ENCODE measurements at regions not wholly inside any gene's neighbourhood (a gene's known extent, or its start where the extent isn't known, plus 50 kb on each side); places are given as distances from the start of the nearest gene placed in this dataset.
A peak's percentile ranks its signal among the peaks of the same experiment; 100 is the strongest.

DNA sequence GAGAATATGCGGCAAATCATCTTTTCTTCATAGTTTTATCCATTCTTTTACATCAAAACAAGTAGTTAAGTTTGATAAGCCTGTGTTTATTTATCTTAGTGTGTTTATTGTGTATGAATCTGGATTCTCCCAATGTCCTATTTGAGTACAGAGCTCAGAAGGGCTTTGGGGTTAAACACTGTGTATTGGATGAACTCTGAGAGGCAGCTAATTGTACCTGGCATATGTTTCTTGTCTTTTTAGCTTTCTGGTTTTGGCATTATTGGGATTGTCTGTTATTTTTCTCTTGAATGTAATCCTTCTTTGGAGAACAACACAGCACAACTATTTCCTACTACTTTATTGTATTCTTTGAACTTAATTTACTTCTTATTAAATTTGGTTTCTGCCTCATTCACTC is 906.9 kb downstream of the ADGRL2 start:
- DNase-seq, result no peak

DNA sequence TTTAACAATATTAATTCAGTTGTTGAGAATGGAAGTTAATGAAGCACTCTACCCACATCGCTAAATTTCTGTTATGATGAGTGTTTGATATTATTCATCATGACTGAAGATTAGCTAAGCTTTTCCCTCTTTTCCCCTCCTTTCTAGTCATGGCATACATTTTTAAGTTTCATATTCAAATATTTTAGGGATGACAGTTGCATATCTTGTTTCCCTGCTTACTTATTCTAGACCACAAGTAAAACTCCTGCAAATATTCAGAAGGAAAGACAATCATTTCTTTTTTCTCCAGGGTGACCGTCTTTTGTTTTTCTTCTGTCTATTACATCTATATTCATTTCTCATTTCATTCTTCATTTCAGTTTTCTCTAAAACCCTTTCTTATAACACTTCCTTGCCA is 906.0 kb downstream of the ADGRL2 start:
- DNase-seq, result no peak

DNA sequence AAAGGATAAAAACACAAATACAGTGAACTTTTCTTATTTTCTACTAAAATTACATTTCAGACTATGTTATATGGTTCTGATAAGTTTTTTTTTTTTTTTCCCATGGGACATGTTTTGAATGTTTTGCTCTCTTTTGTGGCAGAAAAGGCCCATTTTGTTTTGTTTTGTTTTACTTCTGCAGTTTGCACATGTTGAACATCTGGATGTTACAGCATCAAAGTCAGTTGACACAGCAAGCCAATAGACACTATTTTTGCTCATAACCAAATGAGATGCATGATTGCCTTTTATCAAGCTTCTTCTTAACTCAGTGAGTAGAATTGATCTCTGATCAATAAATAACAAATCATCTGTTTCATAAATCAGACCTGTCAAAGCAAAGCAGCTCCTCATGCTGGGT is 904.2 kb downstream of the ADGRL2 start:
- no peak for DNase-seq

GRCh38 chr1:82704393-82704792 is 903.7 kb downstream of the ADGRL2 start:
- DNase-seq, result no peak

DNA sequence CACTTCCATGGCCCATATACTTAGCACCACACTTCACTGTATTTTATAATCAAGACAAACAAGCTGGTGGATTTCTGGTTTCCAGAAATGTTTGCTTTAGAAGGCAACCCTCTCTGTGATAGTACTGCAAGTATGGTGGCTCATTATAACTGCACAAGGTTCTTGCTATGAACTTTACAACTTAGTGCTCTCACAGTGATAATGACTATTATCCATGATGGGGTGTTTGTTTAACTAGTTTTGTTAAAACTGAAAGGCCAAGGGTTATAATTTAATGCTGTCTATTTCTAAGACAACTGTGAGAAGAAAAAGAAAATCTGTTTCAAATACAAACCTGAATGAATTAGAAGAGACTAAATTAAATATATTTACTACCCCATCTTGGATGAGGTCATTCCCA is 903.2 kb downstream of the ADGRL2 start:
- no peak for DNase-seq

DNA sequence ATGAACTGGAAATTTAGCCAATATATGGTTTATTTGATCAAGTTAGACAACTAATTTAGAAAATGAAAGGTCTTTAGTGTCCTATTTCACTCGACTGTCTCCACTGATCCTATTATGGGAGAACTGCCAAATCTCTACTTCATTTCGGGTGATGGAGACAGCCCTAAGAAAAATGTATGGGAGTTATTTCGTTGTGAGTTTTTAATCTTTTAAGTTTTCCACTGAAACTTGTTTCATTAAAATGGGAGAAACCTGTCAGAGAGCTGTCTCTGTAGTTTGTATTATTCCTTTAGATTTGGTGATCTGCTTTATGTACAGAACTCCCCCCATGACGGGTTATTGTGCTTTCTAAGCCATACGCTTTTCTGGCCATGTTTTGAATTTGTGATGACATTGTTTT is 899.7 kb downstream of the ADGRL2 start:
- no peak for DNase-seq

DNA sequence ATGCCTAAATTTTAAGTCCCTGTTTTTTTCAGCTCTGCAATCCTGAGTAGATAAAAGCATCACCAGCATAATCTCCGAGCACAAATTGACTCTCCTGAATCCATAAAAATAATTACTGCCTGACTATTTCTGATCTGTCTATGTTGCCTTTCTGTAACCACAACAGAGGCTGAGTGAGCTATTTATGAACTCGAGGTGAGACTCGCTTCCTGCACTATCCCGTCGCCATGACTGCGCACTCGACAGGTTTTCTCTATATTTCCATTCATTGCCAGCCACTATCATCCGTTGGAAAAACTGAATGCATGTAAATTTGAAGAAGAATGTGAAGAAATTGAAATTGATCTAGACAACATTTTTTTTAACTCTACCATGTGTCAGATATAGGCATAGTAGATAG is 897.2 kb downstream of the ADGRL2 start:
- DNase-seq, result no peak

GRCh38 chr1:82695443-82695842 is 894.7 kb downstream of the ADGRL2 start:
- no peak for DNase-seq

DNA sequence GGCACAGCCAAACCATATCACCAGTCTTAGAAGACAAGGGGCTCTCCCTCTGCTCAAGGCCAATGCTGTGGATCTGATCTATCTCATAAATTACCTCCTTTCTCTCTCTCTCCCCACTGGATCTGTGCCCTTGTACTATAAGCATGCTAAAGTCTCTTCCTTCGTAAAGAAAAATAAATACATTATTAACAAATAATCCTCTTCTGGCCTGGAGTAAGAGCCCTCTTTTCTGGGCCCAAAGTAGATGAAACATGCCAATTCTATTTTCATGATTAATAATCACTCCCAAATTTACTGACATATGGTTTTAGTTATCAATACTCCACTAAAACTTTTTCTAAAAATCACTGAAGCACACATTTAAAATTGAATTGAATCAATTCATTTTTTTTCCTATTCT is 889.7 kb downstream of the ADGRL2 start:
- no peak for DNase-seq

DNA sequence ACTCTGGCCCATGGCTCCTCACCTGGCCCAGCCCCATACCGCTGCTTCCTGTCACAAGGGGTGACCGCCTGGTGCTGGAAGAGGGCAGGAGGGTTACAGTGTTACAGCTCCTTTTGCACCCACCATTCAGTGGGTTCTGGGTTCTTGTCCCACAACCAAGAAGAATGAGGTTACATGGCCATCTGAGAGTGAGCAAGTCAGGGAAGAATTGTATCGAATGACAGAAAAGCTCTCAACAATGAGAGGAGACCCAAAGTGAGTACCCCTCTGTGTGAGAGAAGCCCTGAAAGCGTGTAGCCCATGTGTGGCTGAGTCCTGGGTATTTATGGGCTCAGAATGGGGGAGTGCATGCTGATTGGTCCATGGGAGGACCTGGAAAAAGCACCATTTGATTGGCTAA is 888.5 kb downstream of the ADGRL2 start:
- DNase-seq, result no peak

DNA sequence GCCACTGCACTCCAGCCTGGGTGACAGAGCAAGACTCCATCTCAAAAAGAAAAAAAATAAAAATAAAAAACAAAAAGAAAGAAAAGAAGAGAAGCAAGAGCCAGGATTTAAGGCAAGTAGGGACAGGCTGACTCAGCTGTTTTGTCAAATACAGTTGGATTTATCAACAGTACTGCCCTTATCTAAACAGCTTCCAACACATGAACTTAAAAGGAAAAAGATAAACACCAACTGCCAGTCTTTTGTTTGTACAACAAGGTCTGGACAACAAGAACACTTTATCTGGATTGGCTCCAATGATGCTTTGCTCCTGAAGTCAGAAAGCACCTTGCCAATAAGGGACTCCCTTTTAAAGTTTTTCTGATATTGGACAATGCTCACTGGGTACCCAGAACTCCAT is 886.0 kb downstream of the ADGRL2 start:
- no peak for DNase-seq

GRCh38 chr1:82646888-82647287 is 846.2 kb downstream of the ADGRL2 start:
- no peak for DNase-seq

- no peak for DNase-seq
Measured at GRCh38 chr1:82646336-82646735, 845.6 kb downstream of the ADGRL2 start.

DNA sequence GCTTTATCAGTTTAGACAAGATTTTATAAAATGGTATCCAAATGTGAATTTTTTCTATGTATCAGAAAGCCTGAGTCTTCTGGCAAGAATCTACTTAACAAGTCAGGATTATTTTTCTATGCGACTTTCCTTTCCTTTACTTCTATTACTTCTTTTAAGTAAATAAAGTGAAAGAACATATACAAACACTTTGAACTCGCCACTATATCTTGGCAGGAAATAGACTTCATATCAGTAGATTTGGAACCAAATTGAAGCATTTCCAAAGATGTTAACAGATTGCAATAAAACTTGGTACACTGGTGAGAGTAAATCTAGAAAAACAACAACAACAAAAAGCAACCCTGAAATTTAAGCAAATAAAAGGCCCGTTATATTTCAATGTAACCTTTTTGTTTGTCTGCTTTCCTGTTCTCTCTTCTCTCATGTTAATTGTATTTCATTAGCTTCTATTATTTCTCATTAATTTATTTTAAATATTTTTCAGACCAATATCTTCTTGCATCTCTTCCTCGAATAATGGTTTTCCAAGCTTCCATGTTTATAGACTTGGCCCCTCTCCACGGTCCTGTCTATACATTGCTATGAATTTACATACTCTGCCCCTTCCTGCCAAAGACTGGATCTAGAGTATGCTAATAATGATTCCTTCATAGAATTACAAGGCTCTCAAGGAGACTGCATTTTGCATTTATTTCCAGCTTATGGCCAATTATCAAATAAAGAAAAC is 843.6 kb downstream of the ADGRL2 start:
- no peak for DNase-seq

DNA sequence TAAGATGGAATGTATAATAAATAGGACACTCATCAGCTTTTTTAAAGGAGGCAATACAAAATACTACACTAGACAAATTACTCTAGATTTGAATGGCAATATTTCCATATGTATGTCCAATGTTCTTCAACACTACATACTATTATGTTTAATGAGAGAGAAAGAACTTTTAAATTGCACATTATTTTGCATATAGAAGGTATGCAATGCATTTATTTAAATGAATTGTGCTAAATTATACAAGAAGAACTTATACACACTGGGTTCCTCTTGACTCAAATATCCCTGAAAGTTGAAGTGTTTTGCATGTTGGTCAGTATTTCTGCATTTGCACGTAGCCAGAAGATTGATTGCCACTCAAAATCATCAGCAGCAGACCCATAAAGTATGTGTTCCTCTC is 839.6 kb downstream of the ADGRL2 start:
- DNase-seq, result no peak

DNA sequence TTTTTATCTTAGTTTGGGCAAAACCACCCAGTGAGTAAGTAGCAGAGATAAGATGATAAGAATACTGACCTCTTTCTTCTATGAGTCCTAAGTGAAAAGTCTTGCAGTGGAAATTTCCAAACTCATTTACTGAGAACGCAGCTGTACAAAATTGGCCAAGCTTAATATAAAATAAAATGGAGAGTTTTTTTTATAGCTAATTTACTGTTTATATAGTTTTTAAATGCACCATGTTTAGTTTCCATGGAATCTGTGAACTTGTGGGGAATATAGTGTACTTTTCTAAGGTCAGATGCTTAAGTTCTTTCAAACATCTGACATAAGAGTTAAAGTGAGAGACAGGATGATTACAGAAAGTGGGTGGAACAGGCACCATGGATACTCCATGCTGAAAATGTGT is 833.5 kb downstream of the ADGRL2 start:
- no peak for DNase-seq

DNA sequence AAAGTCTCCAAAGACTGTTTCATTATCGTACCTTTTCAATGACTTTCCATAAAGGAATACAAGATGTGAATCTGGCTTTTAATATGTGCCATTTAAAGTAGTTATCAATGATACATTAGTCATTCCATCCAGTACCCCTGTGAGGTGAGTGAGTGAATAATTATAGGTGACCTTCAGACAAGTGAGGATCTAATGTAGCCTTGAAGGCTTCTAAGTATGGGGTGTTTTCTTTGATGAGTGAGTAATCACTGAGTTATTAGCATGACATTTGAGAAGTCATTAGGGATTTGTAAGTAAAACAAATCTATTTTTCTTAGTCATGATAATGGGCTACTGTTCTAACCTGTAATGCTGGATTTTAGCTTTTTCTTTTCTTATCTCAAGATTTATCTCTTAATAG is 831.4 kb downstream of the ADGRL2 start:
- DNase-seq, result no peak

DNA sequence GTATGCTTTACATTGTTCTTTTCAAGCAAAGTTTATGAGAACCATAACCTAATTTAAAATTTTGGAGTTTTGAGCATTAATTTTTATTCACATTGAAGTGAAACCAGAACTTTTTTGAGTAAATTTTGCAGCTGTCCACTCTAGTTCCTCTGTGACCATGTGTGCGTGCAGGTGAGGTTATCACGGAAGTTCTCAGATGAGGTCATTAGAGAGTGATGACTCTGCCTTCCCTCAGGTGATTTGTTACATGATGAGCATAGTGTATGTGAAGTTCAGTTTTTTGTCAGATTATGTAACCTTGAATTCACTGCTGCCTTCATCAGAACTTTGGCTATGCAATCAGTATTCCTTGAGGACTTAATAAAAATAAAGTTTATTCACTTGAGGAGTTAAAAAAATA is 828.2 kb downstream of the ADGRL2 start:
- no peak for DNase-seq

DNA sequence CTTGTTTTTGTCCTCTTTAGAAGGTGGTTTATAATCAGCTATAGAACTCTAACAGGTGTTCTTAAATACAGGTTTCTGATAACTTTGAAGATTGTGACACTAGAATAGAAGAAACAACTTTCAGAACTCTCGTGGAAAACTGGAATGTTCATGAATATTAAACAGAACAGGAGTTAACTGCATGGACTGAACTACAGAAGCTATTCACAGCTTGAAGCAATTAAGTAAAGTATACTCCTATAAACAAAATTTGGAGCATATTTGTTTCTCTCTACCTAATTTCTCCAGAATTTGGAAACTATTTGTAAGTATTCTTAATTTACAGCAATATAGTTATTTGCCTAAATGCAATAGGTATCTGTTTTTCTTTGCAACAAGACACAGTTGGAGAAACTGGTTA is 824.8 kb downstream of the ADGRL2 start:
- DNase-seq, result no peak

DNA sequence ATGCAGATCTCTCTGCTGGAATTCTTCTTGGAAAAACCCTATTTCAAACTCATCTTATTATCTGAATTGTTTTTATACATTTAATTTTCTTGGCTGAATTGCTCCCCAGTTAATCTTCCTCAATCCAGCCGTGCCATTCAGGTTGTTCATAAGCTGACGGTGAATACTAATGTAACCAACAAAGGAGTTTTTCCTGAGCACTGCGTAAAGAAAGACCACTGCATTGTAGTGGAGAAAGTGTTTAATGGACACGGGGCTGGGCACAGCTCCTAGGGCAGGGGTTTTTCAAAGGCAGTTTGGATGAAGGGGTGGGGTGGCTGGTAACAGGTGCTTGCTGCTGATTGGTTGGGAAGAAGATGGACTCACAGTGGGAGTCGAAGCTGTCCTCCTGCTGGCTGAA is 820.3 kb downstream of the ADGRL2 start:
- DNase-seq, result no peak

GRCh38 chr1:82614090-82614489 is 813.4 kb downstream of the ADGRL2 start:
- DNase-seq, result no peak

GRCh38 chr1:82612986-82613385 is 812.3 kb downstream of the ADGRL2 start:
- no peak for DNase-seq

DNA sequence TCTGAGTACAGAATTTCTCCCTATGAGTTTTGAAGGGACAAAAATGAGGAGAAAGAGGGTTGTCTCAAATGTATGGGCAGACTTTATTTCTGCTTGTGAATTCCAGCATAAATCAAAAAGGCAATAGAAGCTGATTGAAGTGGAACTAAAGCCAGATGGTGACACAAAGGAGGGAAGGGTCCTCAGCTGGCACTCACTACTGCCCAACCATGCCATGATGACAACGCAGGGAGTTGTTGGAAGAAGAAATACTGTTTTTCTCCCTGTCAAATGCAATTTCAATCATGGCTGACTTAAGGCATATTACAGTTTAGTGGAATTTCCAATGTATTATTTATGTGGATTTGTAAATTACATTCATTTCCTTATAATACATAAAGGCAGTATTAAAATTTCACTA is 805.8 kb downstream of the ADGRL2 start:
- DNase-seq, result peak; percentile 21

DNA sequence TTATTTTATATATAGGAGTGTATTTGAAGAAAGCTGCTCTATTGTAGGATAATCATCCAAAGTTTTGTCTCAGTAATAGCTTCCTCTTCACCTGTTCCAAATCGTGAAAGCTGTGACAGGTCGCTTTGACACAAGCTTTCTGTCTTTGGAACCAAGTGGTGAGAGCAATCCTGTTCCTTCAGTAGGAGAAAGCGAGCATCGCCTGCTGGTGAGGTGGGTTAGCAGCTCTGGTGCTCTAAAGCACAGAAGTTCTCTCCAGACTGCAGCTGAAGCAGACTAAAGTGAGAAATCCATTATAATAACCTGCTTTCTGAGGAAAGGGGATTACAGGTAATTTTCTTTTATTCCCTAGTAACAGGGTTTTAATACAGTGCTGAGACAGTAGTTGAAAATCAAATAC is 803.8 kb downstream of the ADGRL2 start:
- DNase-seq, result no peak

- no peak for DNase-seq
Measured at GRCh38 chr1:82600314-82600713, 799.6 kb downstream of the ADGRL2 start.

DNA sequence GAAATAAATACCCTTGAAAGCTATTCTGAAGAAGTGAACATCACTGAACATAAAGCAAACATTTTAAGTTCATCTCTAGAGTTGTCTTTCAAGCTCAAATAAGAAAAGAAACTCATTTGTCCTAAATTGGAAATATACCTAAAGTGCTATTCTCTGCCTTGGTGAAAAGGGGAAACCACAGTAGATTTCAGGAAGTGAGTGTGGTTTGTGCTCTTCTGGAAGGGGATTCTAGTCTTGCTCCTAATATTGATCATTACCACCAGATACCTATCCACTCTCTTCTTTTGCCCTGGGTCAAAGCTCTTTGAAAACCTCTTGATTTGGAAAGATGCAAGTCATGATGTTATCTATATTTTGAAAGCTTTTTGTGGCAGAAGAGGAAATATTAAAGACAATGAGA is 798.1 kb downstream of the ADGRL2 start:
- no peak for DNase-seq

All from NCI-H524 treated with DMSO at 0.1 percent for 48 hours (cell line).